ENCODE measurements at regions not wholly inside any gene's neighbourhood (a gene's known extent, or its start where the extent isn't known, plus 50 kb on each side); places are given as distances from the start of the nearest gene placed in this dataset.

GRCh38 chrX:25287521-25287920 is 271.8 kb upstream of the ARX start (continued):
- no peak for TF ChIP-seq ZBTB7B (CRISPR knock-in tag; IDR thresholded peaks at IDR 0.05)
- TF ChIP-seq ZNF496 (CRISPR knock-in tag; IDR thresholded peaks at IDR 0.05; ENCODE audit: insufficient replicate concordance), result no peak
- TF ChIP-seq ELK4 (CRISPR knock-in tag; IDR thresholded peaks at IDR 0.05; ENCODE audit: borderline replicate concordance), result no peak
- TF ChIP-seq ZNF615 (CRISPR knock-in tag; IDR thresholded peaks at IDR 0.05; ENCODE audit: borderline replicate concordance), result no peak
- no peak for TF ChIP-seq CBX2 (IDR thresholded peaks at IDR 0.05; ENCODE audit: low read depth, low read length)
- TF ChIP-seq CBX2 (CRISPR knock-in tag; IDR thresholded peaks at IDR 0.05; ENCODE audit: low read depth), result no peak

- no TSS peak for BruUV-seq (replicated peaks)
- H3K27ac ChIP-seq (ENCODE audit: extremely low read length, insufficient read depth, low read length), result no peak overlapping the region
- ATAC-seq (no peak), FAIRE-seq (no peak), DNase-seq (ENCODE audit: low spot score) (no peak)
- TF ChIP-seq ZNF646 (CRISPR knock-in tag; IDR thresholded peaks at IDR 0.05), result no peak
- no peak for TF ChIP-seq ZNF607 (CRISPR knock-in tag; IDR thresholded peaks at IDR 0.05; ENCODE audit: borderline replicate concordance)
- no peak for TF ChIP-seq ZNF225 (CRISPR knock-in tag; IDR thresholded peaks at IDR 0.05)
- no peak for TF ChIP-seq CBX1 (IDR thresholded peaks at IDR 0.05; ENCODE audit: low read depth)
- no peak for TF ChIP-seq ZNF382 (CRISPR knock-in tag; IDR thresholded peaks at IDR 0.05; ENCODE audit: borderline replicate concordance)
- TF ChIP-seq KDM6A (CRISPR knock-in tag; IDR thresholded peaks at IDR 0.05; ENCODE audit: low read depth), result no peak
- no peak for TF ChIP-seq KAT7 (CRISPR knock-in tag; IDR thresholded peaks at IDR 0.05; ENCODE audit: borderline replicate concordance)
- H3K4me3 ChIP-seq (replicated peaks in 1 of 3; ENCODE audit: insufficient read depth in 1 of 3, low read depth in 2 of 3, low read length in 3 of 3), result no peak overlapping the region
- 45% methylated on average over 4 of the region's 4 CpGs for WGBS (ENCODE audit: low lambda C conversion rate)
- no peaks in the 10 kb centered on the region for H3K79me2 ChIP-seq (ENCODE audit: insufficient read depth, low read length)
- H4K20me1 ChIP-seq (ENCODE audit: insufficient read depth, low read length), result no peaks in the 10 kb centered on the region
- ChIA-PET CTCF (ENCODE audit: low intra/inter-chr PET ratio, low total read pairs) (no interaction called here), POLR2A (no interaction called here)
- H3K4me2 ChIP-seq (ENCODE audit: low read depth, low read length), result no peak overlapping the region
- intact Hi-C loops (cut with micrococcal nuclease; ENCODE audit: unreplicated experiment) (no loop called here), in situ Hi-C loops (cut with HindIII; ENCODE audit: extremely low pct_ligation_motif_present, low pct_unique_long_range_greater_than_20kb) (no loop called here)
- no peaks in the 10 kb centered on the region for H3K9me3 ChIP-seq (ENCODE audit: low read length)
- H3K4me1 ChIP-seq (ENCODE audit: insufficient read depth, low read length), result no peaks in the 10 kb centered on the region
- no peaks in the 10 kb centered on the region for H3K27me3 ChIP-seq (ENCODE audit: control insufficient read depth in 1 of 2, insufficient read depth in 2 of 2, low read length in 2 of 2)
- H2AFZ ChIP-seq (ENCODE audit: low read length), result no peak overlapping the region
- no peak overlapping the region for H3K9ac ChIP-seq (ENCODE audit: insufficient read depth, low read depth, low read length)
- no peaks in the 10 kb centered on the region for H3K36me3 ChIP-seq (replicated peaks in 1 of 2; ENCODE audit: control insufficient read depth in 1 of 2, insufficient read depth in 2 of 2, low read length in 2 of 2)
Measured at GRCh38 chrX:25285598-25285997, 269.8 kb upstream of the ARX start.

Measured in HepG2 (cell line).